Stimulated activated CD4-positive, alpha-beta T cell treated with anti-CD3 and anti-CD28 coated beads, Interleukin-12 subunit alpha, Interleukin-12 subunit beta, amount 100 ng/mL, for 4 hours (primary cell): ENCODE measurements at regions not wholly inside any gene's neighbourhood (a gene's known extent, or its start where the extent isn't known, plus 50 kb on each side); places are given as distances from the start of the nearest gene placed in this dataset.

Experiments
- DNase-seq: peaks from one replicate; pipeline ENCODE4 v3.0.0-alpha.2; 2020

GRCh38 chr9:1434811-1435210 lies 384.7 kb downstream of the DMRT2 start:
- no peak for DNase-seq

GRCh38 chr9:1440256-1440655 lies 390.1 kb downstream of the DMRT2 start:
- DNase-seq = no peak

- no peak for DNase-seq
Observed at GRCh38 chr9:1442105-1442504, 391.9 kb downstream of the DMRT2 start.

GRCh38 chr9:1443450-1443849 lies 393.3 kb downstream of the DMRT2 start:
- DNase-seq = no peak

- no peak for DNase-seq
Observed at GRCh38 chr9:1446671-1447070, 396.5 kb downstream of the DMRT2 start.

GRCh38 chr9:1453636-1454035 lies 403.5 kb downstream of the DMRT2 start:
- DNase-seq = no peak

GRCh38 chr9:1454211-1454610 lies 404.1 kb downstream of the DMRT2 start:
- no peak for DNase-seq

- DNase-seq = no peak
Observed at GRCh38 chr9:1454616-1455347, 404.6 kb downstream of the DMRT2 start.

- no peak for DNase-seq
Observed at GRCh38 chr9:1455766-1456165, 405.6 kb downstream of the DMRT2 start.

GRCh38 chr9:1456301-1457024 lies 406.3 kb downstream of the DMRT2 start:
- no peak for DNase-seq

GRCh38 chr9:1457460-1457859 lies 407.3 kb downstream of the DMRT2 start:
- no peak for DNase-seq

GRCh38 chr9:1458503-1458902 lies 408.3 kb downstream of the DMRT2 start:
- no peak for DNase-seq

- DNase-seq = no peak
Observed at GRCh38 chr9:1460143-1460769, 410.1 kb downstream of the DMRT2 start.

GRCh38 chr9:1461812-1462211 lies 411.7 kb downstream of the DMRT2 start:
- DNase-seq = no peak

GRCh38 chr9:1462626-1463308 lies 412.6 kb downstream of the DMRT2 start:
- no peak for DNase-seq

GRCh38 chr9:1469996-1470395 lies 419.8 kb downstream of the DMRT2 start:
- DNase-seq = no peak

- no peak for DNase-seq
Observed at GRCh38 chr9:1473956-1474634, 423.9 kb downstream of the DMRT2 start.

- no peak for DNase-seq
Observed at GRCh38 chr9:1474671-1475070, 424.5 kb downstream of the DMRT2 start.

- no peak for DNase-seq
Observed at GRCh38 chr9:1490341-1491232, 440.4 kb downstream of the DMRT2 start.

- no peak for DNase-seq
Observed at GRCh38 chr9:1492156-1492555, 442.0 kb downstream of the DMRT2 start.

GRCh38 chr9:1495282-1496030 lies 445.3 kb downstream of the DMRT2 start:
- no peak for DNase-seq
